CD4-positive, alpha-beta T cell (primary cell): ENCODE measurements at regions not wholly inside any gene's neighbourhood (a gene's known extent, or its start where the extent isn't known, plus 50 kb on each side); places are given as distances from the start of the nearest gene placed in this dataset.

Experiments
- ATAC-seq: fragments of 200-7000 bp; cut with Tn5 transposase; one replicate; pipeline ENCODE4 v1.10.0; 2022; ENCODE audit warnings: mild to moderate bottlenecking; ENCODE audit not compliant: poor library complexity
- CTCF ChIA-PET: fragments of 350-600 bp; sonication (Branson Sonifier 250); formaldehyde crosslinking; loops from one replicate; lab custom pipeline; 2021; ENCODE audit warnings: antibody characterized with exemption, inconsistent platforms; lab: Charles Lee
- POLR2A ChIA-PET: fragments of 350-600 bp; sonication (Branson Sonifier 250); formaldehyde crosslinking; loops from one replicate; lab custom pipeline; 2021; ENCODE audit warnings: antibody characterized with exemption, inconsistent platforms; lab: Charles Lee
- DNase-seq, 14 experiments: peaks; one replicate each; pipeline ENCODE4 v3.0.0-alpha.2; 2013 to 2020; ENCODE audit warnings: mixed read lengths in 2 of 14
- H3K27ac ChIP-seq, 2 donors: one replicate each; pipeline versions ENCODE4 v1.5.1 to v1.7.0; 2013; ENCODE audit warnings: low read length in 2 of 2, low read depth in 1 of 2, mild to moderate bottlenecking in 1 of 2
- H3K27me3 ChIP-seq, 2 experiments: 1 replicate in 1 of 2; 2 replicates in 1 of 2; pipeline versions ENCODE4 v1.6.1 to v1.7.0; 2013; ENCODE audit warnings: low read length in 2 of 2, control low read depth in 1 of 2, mild to moderate bottlenecking in 1 of 2, moderate library complexity in 1 of 2; ENCODE audit not compliant: insufficient read depth in 2 of 2, control insufficient read depth in 1 of 2
- H3K36me3 ChIP-seq: one replicate; pipeline ENCODE4 v1.6.1; 2013; ENCODE audit warnings: low read length, control low read depth; ENCODE audit not compliant: insufficient read depth
- H3K4me1 ChIP-seq: one replicate; pipeline ENCODE4 v1.6.1; 2013; ENCODE audit warnings: low read length, control low read depth; ENCODE audit not compliant: insufficient read depth
- H3K4me3 ChIP-seq: one replicate; pipeline ENCODE4 v1.5.1; 2013; ENCODE audit warnings: mild to moderate bottlenecking, low read length, moderate library complexity
- H3K9me3 ChIP-seq, 2 experiments: 1 replicate in 1 of 2; 2 replicates in 1 of 2; pipeline versions ENCODE4 v1.6.1 to v1.7.0; 2013; ENCODE audit warnings: low read length in 2 of 2, mild to moderate bottlenecking in 2 of 2, control low read depth in 1 of 2, moderate library complexity in 1 of 2; ENCODE audit not compliant: control insufficient read depth in 1 of 2, insufficient read depth in 1 of 2
- H3K27ac Mint-ChIP-seq: one replicate; pipeline ENCODE4 v1.8.0; 2020; ENCODE audit warnings: mixed read lengths
- H3K27me3 Mint-ChIP-seq: one replicate; pipeline ENCODE4 v1.8.0; 2021; ENCODE audit warnings: mixed read lengths
- H3K36me3 Mint-ChIP-seq: one replicate; pipeline ENCODE4 v1.8.0; 2021; ENCODE audit warnings: low read depth, mixed read lengths
- H3K4me1 Mint-ChIP-seq: one replicate; pipeline ENCODE4 v1.8.0; 2021; ENCODE audit warnings: low read depth, mixed read lengths
- H3K4me3 Mint-ChIP-seq: one replicate; pipeline ENCODE4 v1.8.0; 2020; ENCODE audit warnings: mild to moderate bottlenecking, mixed read lengths
- H3K9me3 Mint-ChIP-seq: one replicate; pipeline ENCODE4 v1.8.0; 2020; ENCODE audit warnings: mixed read lengths
- CTCF ChIP-seq: fragments of 200-600 bp; IDR thresholded peaks from one replicate; pipeline ENCODE4 v1.8.0; 2022; ENCODE audit warnings: antibody characterized with exemption, mild to moderate bottlenecking
- intact Hi-C, 2 experiments: fragments of 100-400 bp; cut with DNase I in 1 of 2; cut with micrococcal nuclease in 1 of 2; formaldehyde crosslinking; loops; one replicate each; pipeline versions ENCODE4 v1.15.1 to v1.9.0; 2023 to 2025; cut with DNase I, micrococcal nuclease

DNA sequence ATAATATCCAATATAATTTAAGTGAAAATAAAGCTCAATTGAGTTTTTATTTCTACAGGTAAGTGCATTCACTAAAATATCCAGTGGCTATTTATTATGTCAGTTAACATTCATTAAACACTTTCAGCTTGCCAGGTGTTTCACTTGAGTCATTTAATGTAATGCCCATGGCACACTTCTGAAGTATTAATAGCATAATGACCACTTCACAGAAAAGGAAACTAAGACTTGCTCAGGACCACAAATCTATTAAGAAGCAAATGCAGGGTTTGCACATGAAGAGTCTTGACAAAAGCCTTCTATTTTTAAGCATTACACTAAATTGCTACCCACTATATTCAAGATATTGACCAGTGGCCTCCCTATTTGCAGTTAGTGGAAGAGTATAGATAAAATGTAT lies 612.7 kb downstream of the KCTD8 start:
- Histone ChIP-seq H3K27ac (no peak overlapping the region), H3K36me3 (no peaks in the 10 kb centered on the region), H3K27me3 (no peaks in the 10 kb centered on the region), H3K9me3 (no peaks in the 10 kb centered on the region), H3K4me3 (no peak overlapping the region), H3K4me1 (no peaks in the 10 kb centered on the region)
- H3K4me1 Mint-ChIP-seq: no peaks in the 10 kb centered on the region
- H3K27me3 Mint-ChIP-seq: no peaks in the 10 kb centered on the region
- ChIA-PET POLR2A (no interaction called here), CTCF (no interaction called here)
- H3K4me3 Mint-ChIP-seq: no peak overlapping the region
- intact Hi-C loops: no loop called here
- H3K36me3 Mint-ChIP-seq: no peaks in the 10 kb centered on the region
- DNase-seq (no peak), ATAC-seq (no peak)
- no peak for TF ChIP-seq CTCF
- peaks cover 17% of the 10 kb centered on the region for H3K9me3 Mint-ChIP-seq
- no peak overlapping the region for H3K27ac Mint-ChIP-seq

DNA sequence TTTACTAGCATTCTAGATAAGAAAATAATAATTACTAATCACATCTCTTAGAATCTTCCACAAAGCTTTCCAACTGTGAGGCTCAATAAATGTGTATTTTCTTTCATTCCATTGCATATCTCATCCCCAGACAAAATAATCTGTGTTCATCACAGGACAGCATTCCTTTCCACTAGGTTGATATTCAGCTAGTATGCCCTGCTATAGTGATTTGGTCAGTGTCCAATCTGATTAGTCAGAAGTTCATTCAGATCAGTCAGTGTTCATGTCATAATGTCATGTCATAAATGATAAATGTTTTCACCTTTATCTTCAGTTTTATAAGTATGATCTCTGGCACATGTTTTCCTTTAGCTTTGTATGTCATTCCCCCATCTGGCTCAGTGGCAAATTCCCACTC lies 611.4 kb downstream of the KCTD8 start:
- DNase-seq (no peak), ATAC-seq (no peak)
- peaks cover 16% of the 10 kb centered on the region for H3K9me3 Mint-ChIP-seq
- H3K27me3 Mint-ChIP-seq: no peaks in the 10 kb centered on the region
- ChIA-PET CTCF (no interaction called here), POLR2A (no interaction called here)
- no peaks in the 10 kb centered on the region for H3K27me3 ChIP-seq
- no peaks in the 10 kb centered on the region for H3K36me3 Mint-ChIP-seq
- no peak overlapping the region for H3K4me3 ChIP-seq
- intact Hi-C loops: no loop called here
- no peaks in the 10 kb centered on the region for H3K4me1 ChIP-seq
- H3K27ac Mint-ChIP-seq: no peak overlapping the region
- H3K27ac ChIP-seq: no peak overlapping the region
- H3K36me3 ChIP-seq: no peaks in the 10 kb centered on the region
- no peak overlapping the region for H3K4me3 Mint-ChIP-seq
- no peaks in the 10 kb centered on the region for H3K4me1 Mint-ChIP-seq
- no peaks in the 10 kb centered on the region for H3K9me3 ChIP-seq
- TF ChIP-seq CTCF: no peak

- no peak overlapping the region for H3K27ac Mint-ChIP-seq
- H3K4me3 ChIP-seq: no peak overlapping the region
- no peak for ATAC-seq
- DNase-seq: no peak
- intact Hi-C loops: no loop called here
- H3K27me3 Mint-ChIP-seq: no peaks in the 10 kb centered on the region
- H3K36me3 ChIP-seq: no peaks in the 10 kb centered on the region
- H3K36me3 Mint-ChIP-seq: no peaks in the 10 kb centered on the region
- H3K4me3 Mint-ChIP-seq: no peak overlapping the region
- no peak overlapping the region for H3K27ac ChIP-seq
- POLR2A ChIA-PET: no interaction called here
- TF ChIP-seq CTCF: no peak
- no peaks in the 10 kb centered on the region for H3K9me3 ChIP-seq
- CTCF ChIA-PET: no interaction called here
- H3K9me3 Mint-ChIP-seq: peaks cover 16% of the 10 kb centered on the region
- H3K4me1 Mint-ChIP-seq: no peaks in the 10 kb centered on the region
- H3K4me1 ChIP-seq: no peaks in the 10 kb centered on the region
- H3K27me3 ChIP-seq: no peaks in the 10 kb centered on the region
Observed at GRCh38 chr4:43837604-43838003, 611.0 kb downstream of the KCTD8 start.
